H7 (cell line): ENCODE measurements at regions not wholly inside any gene's neighbourhood (a gene's known extent, or its start where the extent isn't known, plus 50 kb on each side); places are given as distances from the start of the nearest gene placed in this dataset.

Experiments used
- DNase-seq: peaks from one replicate; pipeline ENCODE4 v3.0.0; 2012
- H3K27me3 ChIP-seq: 2 replicates; pipeline ENCODE4 v1.6.0; 2011; ENCODE audit warnings: mild to moderate bottlenecking, low read length; ENCODE audit not compliant: control insufficient read depth, insufficient read depth
- H3K36me3 ChIP-seq: replicated peaks from 2 replicates; pipeline ENCODE4 v1.5.1; 2011; ENCODE audit warnings: low read length; ENCODE audit not compliant: control insufficient read depth, insufficient read depth
- H3K4me3 ChIP-seq: 2 replicates; pipeline ENCODE4 v1.5.1; 2011; ENCODE audit warnings: low read depth, mild to moderate bottlenecking, control low read depth, low read length, moderate library complexity; ENCODE audit not compliant: insufficient read depth

DNA sequence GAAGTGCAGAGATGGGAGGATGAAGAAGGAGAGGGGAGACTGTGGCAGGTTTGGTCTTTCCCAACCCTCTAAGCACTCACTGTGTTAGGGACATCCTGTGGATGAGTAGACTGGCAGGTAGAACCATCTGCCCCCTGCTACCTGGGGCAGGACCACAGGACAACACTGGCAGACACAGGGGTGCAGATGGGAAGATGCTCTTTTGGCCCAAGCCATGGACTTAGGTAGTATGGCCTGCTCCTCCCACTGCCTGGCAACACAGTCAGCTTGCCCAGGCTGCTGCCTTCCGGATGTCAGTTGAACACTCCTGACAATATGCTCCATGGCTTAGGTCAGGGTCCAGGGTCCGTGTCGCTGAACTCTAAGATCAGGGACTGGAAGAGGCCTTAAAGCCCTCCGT is 140.7 kb upstream of the NAV2 start:
- no peaks in the 10 kb centered on the region for H3K36me3 ChIP-seq
- no peak for DNase-seq
- no peaks in the 10 kb centered on the region; the same call in 1 of the 2 replicates for H3K27me3 ChIP-seq
- H3K4me3 ChIP-seq: no peak overlapping the region

- DNase-seq: no peak
- Histone ChIP-seq H3K27me3 (no peaks in the 10 kb centered on the region; the same call in 1 of the 2 replicates), H3K4me3 (no peak overlapping the region), H3K36me3 (no peaks in the 10 kb centered on the region)
These were observed 141.7 kb upstream of the NAV2 start for GRCh38 chr11:19570889-19571288.

- DNase-seq: no peak
- no peak overlapping the region for H3K4me3 ChIP-seq
- no peaks in the 10 kb centered on the region; the same call in 1 of the 2 replicates for H3K27me3 ChIP-seq
- no peaks in the 10 kb centered on the region for H3K36me3 ChIP-seq
These were observed 144.6 kb upstream of the NAV2 start for GRCh38 chr11:19567996-19568395.

- H3K27me3 ChIP-seq: no peaks in the 10 kb centered on the region; the same call in 1 of the 2 replicates
- H3K36me3 ChIP-seq: no peaks in the 10 kb centered on the region
- no peak for DNase-seq
- no peak overlapping the region for H3K4me3 ChIP-seq
These were observed 145.9 kb upstream of the NAV2 start for GRCh38 chr11:19566583-19567379.

- Histone ChIP-seq H3K36me3 (no peaks in the 10 kb centered on the region), H3K27me3 (no peaks in the 10 kb centered on the region; the same call in 1 of the 2 replicates), H3K4me3 (no peak overlapping the region)
- DNase-seq: no peak
These were observed 147.0 kb upstream of the NAV2 start for GRCh38 chr11:19565639-19566038.

DNA sequence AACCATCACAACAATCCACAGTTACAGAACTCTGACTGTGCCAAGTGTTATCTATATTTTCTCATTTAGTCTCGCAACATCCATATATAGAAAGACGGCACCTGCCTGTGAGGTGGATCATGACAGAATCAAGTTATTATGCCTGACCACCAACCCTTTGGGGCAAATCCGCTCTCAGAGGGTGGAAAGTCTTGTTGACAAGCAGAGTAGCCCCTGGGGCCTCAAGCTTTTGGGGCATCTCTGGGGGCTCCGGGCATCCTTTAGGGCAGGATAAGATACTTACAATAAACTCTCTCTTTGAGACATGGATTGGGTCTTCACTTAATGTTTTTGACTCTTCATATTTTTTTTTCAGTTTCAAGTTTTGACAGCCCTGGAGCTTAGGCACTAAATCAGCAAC is 150.5 kb upstream of the NAV2 start:
- no peak for DNase-seq
- Histone ChIP-seq H3K27me3 (no peaks in the 10 kb centered on the region), H3K4me3 (no peak overlapping the region)

DNA sequence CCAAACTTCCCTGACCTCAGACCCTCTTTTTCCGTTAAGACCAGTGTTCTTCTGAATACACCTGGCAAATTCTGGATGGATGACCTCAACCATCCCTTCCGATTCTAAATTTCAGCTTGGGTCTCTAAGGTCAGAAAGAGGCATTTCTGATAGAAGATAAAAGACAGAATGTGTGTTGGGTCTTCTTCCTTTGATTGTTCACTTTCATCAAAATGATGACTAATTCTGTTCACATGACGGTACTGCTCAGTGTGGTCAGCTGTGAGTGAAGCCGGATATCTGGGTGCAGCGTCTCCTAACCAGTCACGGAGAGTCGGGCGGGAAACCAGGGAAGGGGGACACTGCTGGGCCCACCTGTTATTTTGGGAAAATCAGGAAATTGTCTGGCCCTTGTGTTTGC is 151.6 kb upstream of the NAV2 start:
- H3K27me3 ChIP-seq: no peaks in the 10 kb centered on the region
- DNase-seq: no peak
- H3K4me3 ChIP-seq: no peak overlapping the region
- H3K36me3 ChIP-seq: no peaks in the 10 kb centered on the region

More for the DNA sequence above, 150.5 kb upstream of the NAV2 start:
- no peaks in the 10 kb centered on the region for H3K36me3 ChIP-seq

DNA sequence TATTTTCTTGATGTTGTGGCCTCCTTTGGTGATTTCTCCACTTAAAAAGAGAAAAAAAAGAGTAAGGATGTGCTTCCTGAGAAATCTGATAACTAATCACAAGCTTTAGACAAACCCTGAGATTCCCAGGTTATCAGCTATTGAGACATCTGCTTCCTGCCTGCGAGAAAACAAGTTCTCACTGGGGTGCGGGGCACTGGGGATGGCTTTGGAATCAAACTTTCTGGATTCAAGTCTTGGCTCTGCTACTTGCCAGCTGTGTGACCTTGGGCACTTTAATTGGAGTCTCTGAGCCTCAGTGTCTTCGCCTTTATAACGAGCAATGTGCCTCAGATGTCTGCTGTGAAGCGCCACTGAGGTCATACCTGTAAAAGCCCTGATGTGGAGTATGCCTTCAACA is 152.5 kb upstream of the NAV2 start:
- Histone ChIP-seq H3K27me3 (no peaks in the 10 kb centered on the region), H3K36me3 (no peaks in the 10 kb centered on the region), H3K4me3 (no peak overlapping the region)
- no peak for DNase-seq

GRCh38 chr11:19559746-19560145 is 152.9 kb upstream of the NAV2 start:
- H3K27me3 ChIP-seq: no peaks in the 10 kb centered on the region
- DNase-seq: no peak
- no peaks in the 10 kb centered on the region for H3K36me3 ChIP-seq
- no peak overlapping the region for H3K4me3 ChIP-seq

GRCh38 chr11:19558189-19558986 is 154.2 kb upstream of the NAV2 start:
- no peak for DNase-seq

DNA sequence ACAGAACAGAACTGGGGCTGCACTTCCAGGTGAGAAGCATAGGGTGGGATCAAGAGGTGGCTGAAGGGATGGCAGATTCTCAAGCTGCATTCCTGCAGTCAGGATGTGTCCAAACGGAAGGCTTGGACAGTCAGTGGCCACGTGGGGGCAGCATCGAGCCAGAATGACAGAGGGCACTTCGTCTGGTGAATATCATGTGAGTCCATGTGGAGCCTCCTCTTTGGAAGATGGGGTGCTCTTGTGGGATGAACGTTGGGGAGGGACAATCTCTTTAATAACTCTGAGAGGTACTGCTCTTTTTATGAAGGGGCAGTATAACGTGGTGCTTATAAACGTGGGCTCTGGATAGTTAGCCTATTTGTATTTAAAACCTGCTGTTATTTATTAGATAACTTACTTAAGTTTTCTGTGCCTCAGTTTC is 154.9 kb upstream of the NAV2 start:
- no peaks in the 10 kb centered on the region for H3K36me3 ChIP-seq
- peak; percentile 84 for DNase-seq
- H3K27me3 ChIP-seq: no peaks in the 10 kb centered on the region
- no peak overlapping the region for H3K4me3 ChIP-seq

More at GRCh38 chr11:19558189-19558986, 154.2 kb upstream of the NAV2 start:
- no peaks in the 10 kb centered on the region for H3K36me3 ChIP-seq
- H3K4me3 ChIP-seq: no peak overlapping the region
- H3K27me3 ChIP-seq: no peaks in the 10 kb centered on the region

GRCh38 chr11:19557185-19557584 is 155.5 kb upstream of the NAV2 start:
- Histone ChIP-seq H3K27me3 (no peaks in the 10 kb centered on the region), H3K4me3 (no peak overlapping the region), H3K36me3 (no peaks in the 10 kb centered on the region)
- no peak for DNase-seq

DNA sequence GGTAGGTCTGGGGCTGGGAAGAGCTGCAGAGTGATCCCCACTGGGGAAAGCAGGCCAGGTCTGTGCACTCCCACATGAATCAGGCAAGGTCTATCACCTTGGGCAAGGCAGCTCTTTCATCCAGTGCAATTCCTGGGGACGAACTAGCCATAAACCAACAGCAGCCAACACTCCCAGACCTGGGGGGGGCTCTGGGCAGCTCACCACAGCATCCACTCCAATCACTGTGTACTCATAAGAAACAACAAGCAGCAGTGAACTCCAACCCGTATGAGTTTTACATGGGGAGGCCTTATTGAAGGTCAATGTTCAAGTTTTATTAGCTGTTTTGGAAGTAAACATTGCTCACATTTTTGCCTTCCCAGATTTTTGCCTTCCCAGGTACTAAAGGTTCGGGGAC is 157.4 kb upstream of the NAV2 start:
- no peak for DNase-seq
- Histone ChIP-seq H3K4me3 (no peak overlapping the region), H3K27me3 (no peaks in the 10 kb centered on the region), H3K36me3 (no peaks in the 10 kb centered on the region)

GRCh38 chr11:19553683-19554333 is 158.8 kb upstream of the NAV2 start:
- H3K4me3 ChIP-seq: no peak overlapping the region
- no peaks in the 10 kb centered on the region for H3K36me3 ChIP-seq
- H3K27me3 ChIP-seq: no peaks in the 10 kb centered on the region
- DNase-seq: peak; percentile 84
